Fibroblast of skin of right quadriceps (primary cell): ENCODE measurements at regions not wholly inside any gene's neighbourhood (a gene's known extent, or its start where the extent isn't known, plus 50 kb on each side); places are given as distances from the start of the nearest gene placed in this dataset.
"Not testable (repeated sequence)": the region's sequence is repeated elsewhere in the genome, so short reads cannot be mapped to it uniquely, and the experiment has no call there.

ENCODE experiments used
- DNase-seq: peaks from one replicate; pipeline ENCODE4 v3.0.0-alpha.2; 2013

DNA sequence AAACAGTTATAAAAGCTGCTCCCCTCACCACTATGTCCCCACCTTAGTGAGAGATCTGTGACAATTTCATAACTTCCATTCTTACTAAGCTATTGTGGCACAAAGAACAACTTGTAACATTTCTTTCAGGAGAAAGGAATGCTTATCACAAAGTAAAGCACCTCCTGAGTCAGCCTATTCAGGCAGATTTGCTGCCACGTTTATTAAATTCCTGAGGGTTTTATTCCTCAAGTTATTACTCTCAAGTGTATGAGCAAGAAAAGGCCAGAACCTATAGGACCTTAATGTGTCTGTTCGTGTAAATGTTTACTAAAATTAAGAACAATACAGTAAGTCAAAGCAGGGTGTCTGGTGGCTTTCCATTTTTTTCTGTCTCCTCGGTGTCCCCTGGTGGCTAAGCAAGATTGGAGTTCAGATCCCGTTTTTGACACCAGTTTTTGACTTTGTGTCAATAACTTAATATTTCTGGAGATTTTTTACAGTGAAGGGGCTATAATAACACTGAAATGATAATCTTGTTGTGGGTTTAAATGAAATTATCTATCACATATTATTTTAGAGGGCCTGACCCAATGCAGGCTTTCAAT, 1539.6 kb downstream of the BRINP3 start:
- peak; percentile 3 for DNase-seq

GRCh38 chr1:188941986-188942385, 1535.7 kb downstream of the BRINP3 start:
- no peak for DNase-seq

DNA sequence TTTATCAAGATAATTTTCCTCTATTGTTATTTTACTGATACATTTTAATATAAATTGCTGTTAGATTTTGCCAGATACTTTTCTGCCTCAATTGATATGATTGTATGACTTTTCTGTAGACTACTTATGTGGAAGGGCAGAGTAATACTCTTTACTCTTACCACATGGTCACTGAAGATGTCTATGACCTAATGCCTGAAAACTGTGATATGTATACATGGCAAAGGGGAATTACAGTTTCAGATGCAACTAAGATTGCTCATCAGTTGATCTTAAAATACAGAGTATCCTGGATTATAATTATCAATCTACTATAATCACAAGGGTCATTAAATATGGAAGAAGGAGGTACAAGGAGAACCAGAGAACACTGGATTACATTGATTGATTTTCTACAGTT, 1528.0 kb downstream of the BRINP3 start:
- peak; percentile 11 for DNase-seq

DNA sequence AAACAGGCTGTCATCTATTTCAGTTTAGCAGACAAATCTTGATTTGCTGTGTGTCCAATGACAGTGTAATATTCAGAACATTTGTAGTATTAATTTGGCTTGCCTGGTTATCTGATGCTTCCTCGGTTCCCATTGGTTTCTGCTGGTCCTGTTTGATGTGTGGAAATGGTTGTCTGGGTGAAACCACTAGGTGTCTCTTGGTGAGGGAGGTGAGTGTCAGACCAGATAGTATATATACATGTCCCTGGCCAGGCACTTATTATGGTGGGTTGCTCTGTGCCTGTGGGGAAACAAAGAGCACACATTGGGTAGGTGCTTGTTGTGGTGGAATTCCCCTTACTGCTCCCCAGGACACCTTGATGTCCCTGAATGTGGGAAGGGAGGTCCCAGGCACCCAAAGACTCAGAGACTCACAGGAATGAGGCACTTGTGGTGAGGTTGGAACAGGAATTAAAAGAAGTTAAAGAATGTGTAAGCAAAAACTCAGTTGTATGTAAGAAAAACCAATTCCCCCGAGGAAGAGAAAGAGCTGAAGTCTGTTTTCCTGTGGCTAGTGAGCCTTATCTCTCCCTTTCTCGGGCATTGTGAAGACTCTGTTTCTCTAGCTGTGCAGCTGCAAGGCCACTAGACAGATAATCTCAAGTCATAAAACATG, 1519.1 kb downstream of the BRINP3 start:
- peak; percentile 4 for DNase-seq

DNA sequence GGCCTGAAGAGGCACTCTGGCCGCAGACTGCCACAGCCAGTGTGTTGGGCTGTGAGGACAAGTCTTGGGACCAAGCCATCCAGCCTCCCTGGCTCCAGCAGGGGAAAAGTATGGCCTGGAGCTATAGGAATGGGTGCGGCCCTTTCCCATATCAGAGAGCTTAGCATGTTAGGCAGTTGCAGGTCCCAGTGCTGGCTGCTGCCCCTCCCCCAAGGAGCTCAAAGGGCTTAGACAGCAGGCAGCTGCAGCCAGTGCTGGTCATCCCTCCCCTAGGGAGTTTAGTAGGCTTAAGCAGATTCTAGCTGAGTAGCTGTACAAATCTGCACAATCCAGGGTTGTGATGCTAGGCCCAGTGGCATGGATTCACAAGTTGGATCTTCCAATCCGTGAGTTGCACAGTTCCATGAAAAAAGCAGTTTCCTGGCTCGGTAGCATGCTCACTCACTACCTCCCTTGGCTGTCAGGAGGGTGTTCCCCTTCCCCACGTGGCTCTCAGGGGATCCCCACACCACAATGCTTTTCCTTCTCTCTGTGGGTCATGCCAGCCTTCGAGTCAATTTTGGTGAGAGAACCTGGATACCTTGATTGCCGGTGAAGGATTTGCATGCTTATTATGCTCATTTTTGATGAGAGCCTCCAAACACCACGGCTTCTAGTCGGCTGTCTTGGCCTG, 1490.8 kb downstream of the BRINP3 start:
- DNase-seq, result no peak

GRCh38 chr1:188988589-188988988, 1489.1 kb downstream of the BRINP3 start:
- peak; percentile 0 for DNase-seq

- no peak for DNase-seq
Measured at GRCh38 chr1:188991221-188991930, 1486.3 kb downstream of the BRINP3 start.

- DNase-seq, result no peak
Measured at GRCh38 chr1:189007824-189008223, 1469.8 kb downstream of the BRINP3 start.

GRCh38 chr1:189021577-189021976, 1456.1 kb downstream of the BRINP3 start:
- no peak for DNase-seq

DNA sequence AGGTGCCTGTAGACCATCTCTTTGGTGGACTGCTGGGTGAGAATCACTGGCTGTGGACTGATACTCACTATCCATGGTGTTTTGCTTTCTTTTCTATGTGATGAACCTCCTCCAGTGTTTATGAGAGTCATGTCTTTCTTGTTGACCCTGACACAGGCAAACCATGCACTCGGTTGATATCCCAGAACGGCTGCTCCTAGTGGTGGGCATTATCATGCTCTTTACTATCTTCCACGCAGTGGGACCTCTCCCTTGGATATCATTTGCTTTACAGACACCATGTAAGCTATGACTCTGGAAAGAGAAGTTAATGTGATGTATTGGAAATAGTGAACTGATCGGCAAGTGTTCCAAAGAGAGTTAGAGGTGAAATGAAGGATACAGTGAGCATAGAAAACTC, 1455.6 kb downstream of the BRINP3 start:
- DNase-seq, result no peak

- DNase-seq, result no peak
Measured at GRCh38 chr1:189027512-189027911, 1450.2 kb downstream of the BRINP3 start.

GRCh38 chr1:189033169-189033568, 1444.5 kb downstream of the BRINP3 start:
- no peak for DNase-seq

- DNase-seq, result no peak
Measured at GRCh38 chr1:189036628-189037027, 1441.0 kb downstream of the BRINP3 start.

- no peak for DNase-seq
Measured at GRCh38 chr1:189046127-189046526, 1431.5 kb downstream of the BRINP3 start.

DNA sequence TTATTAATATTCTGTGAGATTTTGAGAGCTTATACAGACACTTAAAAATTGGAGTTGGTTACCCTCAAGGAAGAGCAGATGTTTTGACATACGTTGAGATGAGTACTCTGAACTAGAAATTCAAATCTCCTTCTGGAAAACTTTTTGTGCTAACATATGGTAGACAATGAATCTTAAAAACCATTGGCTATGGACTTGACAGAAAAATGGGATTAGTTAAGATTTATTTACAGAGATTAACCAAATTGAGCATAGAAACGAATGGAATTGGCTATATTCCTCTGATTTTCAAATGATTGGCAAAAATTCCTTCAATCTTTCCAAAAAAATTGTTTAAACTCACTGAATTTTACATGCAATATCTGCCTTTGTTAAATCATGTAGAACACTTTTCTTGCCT, 1392.9 kb downstream of the BRINP3 start:
- DNase-seq, result no peak

GRCh38 chr1:189103956-189104355, 1373.7 kb downstream of the BRINP3 start:
- no peak for DNase-seq

DNA sequence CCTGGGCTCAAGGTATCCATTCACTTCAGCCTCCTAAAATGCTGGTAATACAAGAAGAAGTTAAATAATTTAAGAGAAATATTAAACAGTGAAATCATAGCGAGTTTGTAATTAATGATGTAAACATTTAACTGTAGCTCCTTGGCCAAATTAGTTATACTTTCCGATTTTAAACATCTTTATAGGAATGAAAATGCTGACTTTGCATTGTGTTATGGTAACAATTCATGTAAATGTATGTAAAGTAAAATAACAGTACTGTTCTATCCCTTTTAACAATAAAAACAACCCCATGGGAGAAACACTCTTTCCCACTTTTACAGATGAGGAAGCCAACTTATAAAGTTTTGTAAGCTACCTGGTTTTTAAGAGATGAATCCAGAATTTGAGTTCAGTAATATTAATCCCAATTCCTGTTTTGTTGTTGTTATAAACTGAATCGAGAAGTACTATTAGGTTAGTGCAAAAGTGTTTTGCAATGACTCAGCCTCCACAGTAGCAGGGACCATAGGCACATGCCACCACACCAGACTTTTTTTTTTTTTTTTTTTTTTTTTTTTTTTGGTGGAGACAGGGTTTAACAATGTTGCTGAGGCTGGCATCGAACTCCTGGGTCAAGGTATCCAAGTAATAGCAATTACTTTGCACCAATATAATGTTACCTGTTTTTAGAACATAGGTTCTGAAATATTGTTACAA, 1360.4 kb downstream of the BRINP3 start:
- no peak for DNase-seq

GRCh38 chr1:189121941-189122340, 1355.7 kb downstream of the BRINP3 start:
- DNase-seq, result no peak

DNA sequence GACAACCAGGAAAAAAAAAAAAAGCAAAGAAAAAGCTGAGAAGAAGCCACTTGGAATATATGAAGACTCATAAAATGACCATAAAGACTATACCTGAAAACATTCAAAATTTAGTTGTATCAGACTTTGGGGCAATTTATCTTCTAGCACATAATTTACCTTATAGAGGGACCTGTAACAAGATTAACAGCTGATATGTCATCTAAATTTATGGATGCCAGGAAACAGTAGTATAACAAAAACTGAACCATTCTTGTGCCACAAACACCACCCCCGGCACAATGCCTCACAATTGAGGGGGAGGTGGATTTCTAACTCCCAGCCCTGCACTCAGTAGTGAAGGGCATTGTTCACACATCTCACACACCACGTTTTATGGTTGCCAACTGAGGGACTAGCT, 1352.0 kb downstream of the BRINP3 start:
- no peak for DNase-seq

- no peak for DNase-seq
Measured at GRCh38 chr1:189131576-189131975, 1346.1 kb downstream of the BRINP3 start.

DNA sequence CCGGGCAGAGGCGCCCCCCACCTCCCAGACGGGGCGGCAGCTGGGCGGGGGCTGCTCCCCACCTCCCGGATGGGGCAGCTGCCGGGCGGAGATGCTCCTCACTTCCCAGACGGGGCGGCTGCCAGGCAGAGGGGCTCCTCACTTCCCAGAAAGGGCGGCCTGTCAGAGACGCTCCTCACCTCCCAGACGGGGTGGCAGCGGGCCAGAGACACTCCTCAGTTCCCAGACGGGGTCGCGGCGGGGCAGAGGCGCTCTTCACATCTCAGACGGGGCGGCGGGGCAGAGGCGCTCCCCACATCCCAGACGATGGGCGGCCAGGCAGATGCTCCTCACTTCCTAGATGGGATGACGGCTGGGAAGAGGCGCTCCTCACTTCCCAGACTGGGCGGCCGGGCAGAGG, 1337.9 kb downstream of the BRINP3 start:
- DNase-seq, result not testable (repeated sequence)

DNA sequence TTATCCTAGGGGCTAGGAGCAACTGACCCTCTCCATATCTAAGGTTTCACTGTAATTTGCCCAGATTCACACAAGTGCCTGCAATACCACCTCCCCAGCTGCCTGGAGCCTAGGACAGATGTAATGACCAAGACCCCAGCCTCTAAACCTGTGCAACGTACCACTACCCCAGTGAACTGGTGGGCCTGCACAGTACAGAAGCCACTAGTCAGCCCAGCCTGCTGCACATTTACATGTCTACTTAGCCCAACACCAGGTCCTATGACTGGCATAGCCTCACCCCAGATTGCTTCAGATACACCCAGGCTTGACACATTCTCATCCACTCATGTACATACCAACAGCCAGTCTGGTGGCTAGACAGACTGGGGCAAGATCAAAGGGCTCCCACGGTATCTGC, 1336.6 kb downstream of the BRINP3 start:
- DNase-seq, result no peak
